GM12878 (cell line): ENCODE measurements at regions not wholly inside any gene's neighbourhood (a gene's known extent, or its start where the extent isn't known, plus 50 kb on each side); places are given as distances from the start of the nearest gene placed in this dataset.

Experiments used
- CBX5 ChIP-seq: sonication (generic); IDR thresholded peaks from 2 replicates; pipeline ENCODE4 v1.6.1; 2016; ENCODE audit warnings: low read depth, moderate library complexity, mild to moderate bottlenecking, inconsistent platforms
- HDAC6 ChIP-seq: fragments of 200-600 bp; sonication (generic); IDR thresholded peaks from one replicate; pipeline ENCODE4 v1.8.0; 2017; ENCODE audit warnings: antibody characterized with exemption; ENCODE audit not compliant: unreplicated experiment
- POLR2A ChIP-seq: IDR thresholded peaks from 2 replicates; pipeline ENCODE4 v1.6.1; 2011; ENCODE audit warnings: low read depth, mild to moderate bottlenecking, low read length
- POLR2AphosphoS5 ChIP-seq: IDR thresholded peaks from 2 replicates; pipeline ENCODE4 v1.6.1; 2011; ENCODE audit warnings: mild to moderate bottlenecking, low read length, inconsistent platforms
- STAT1 ChIP-seq: fragments of 450-650 bp; conservative IDR thresholded peaks from 2 replicates; pipeline ENCODE4 v1.6.1; 2014; ENCODE audit warnings: antibody characterized with exemption, mild to moderate bottlenecking
- YY1 ChIP-seq: IDR thresholded peaks from 2 replicates; pipeline ENCODE4 v1.6.1; 2011; ENCODE audit warnings: low read depth, mild to moderate bottlenecking, low read length
- TF ChIP-seq, protein P1 (sequence below), 3 experiments: IDR thresholded peaks in 2 of 3; conservative IDR thresholded peaks in 1 of 3; 2 replicates each; pipeline ENCODE4 v1.5.1; 2011; ENCODE audit warnings: low read depth in 3 of 3, low read length in 3 of 3, mild to moderate bottlenecking in 3 of 3, control low read depth in 2 of 3, moderate library complexity in 2 of 3, inconsistent platforms in 1 of 3, mixed read lengths in 1 of 3; ENCODE audit not compliant: control insufficient read depth in 2 of 3, insufficient read depth in 1 of 3; ENCODE audit errors: extremely low read depth in 1 of 3

DNA sequence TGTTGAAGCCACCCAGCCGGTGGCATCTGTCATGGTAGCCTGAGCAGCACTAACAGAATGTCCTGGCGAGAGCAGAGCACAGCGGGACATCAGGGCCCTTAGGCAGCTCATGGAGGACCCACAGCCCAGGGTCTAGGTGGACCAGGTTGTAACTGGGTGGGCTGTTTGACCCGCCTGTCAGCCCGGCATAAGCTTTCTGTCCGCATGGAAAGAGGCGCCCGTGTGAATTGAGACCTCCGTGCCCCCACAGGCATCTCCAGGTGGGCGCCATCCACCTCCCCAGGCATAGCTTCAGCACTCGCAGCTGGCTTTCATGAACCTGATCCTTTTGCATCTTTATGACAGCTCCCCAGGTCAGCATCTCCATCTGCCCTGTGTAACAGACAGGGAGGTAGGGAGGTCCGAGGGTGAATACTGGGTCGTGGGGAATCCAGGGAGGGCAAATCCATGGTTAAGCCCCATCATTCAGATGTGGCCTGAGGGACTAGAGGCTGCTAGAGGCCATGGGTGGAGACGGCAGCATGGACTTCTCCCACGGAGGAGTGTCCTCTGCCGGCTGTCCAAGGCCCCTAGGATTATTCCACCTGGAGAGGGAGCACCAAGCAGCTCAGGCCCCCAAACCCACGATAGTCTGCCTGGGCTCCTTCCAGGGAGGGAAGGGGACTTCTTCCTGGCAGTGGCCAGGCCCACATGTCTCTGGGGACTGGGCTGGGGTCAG is 371.6 kb upstream of the MKI67 start:
- TF ChIP-seq STAT1, result no peak
- no peak for TF ChIP-seq YY1
- TF ChIP-seq HDAC6, result no peak
- no peak for TF ChIP-seq CBX5
- no peak for TF ChIP-seq POLR2A
- TF ChIP-seq POLR2AphosphoS5, result no peak
- TF ChIP-seq, protein P1, sequence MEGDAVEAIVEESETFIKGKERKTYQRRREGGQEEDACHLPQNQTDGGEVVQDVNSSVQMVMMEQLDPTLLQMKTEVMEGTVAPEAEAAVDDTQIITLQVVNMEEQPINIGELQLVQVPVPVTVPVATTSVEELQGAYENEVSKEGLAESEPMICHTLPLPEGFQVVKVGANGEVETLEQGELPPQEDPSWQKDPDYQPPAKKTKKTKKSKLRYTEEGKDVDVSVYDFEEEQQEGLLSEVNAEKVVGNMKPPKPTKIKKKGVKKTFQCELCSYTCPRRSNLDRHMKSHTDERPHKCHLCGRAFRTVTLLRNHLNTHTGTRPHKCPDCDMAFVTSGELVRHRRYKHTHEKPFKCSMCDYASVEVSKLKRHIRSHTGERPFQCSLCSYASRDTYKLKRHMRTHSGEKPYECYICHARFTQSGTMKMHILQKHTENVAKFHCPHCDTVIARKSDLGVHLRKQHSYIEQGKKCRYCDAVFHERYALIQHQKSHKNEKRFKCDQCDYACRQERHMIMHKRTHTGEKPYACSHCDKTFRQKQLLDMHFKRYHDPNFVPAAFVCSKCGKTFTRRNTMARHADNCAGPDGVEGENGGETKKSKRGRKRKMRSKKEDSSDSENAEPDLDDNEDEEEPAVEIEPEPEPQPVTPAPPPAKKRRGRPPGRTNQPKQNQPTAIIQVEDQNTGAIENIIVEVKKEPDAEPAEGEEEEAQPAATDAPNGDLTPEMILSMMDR (IDR thresholded peaks at IDR 0.05 in 2 of 3, conservative IDR thresholded peaks at IDR 0.05 in 1 of 3; ENCODE audit: control insufficient read depth in 2 of 3, extremely low read depth in 1 of 3, insufficient read depth in 1 of 3, low read depth in 3 of 3, low read length in 3 of 3), result no peak
